Glutamatergic neuron (in vitro differentiated cells): ENCODE measurements at regions not wholly inside any gene's neighbourhood (a gene's known extent, or its start where the extent isn't known, plus 50 kb on each side); places are given as distances from the start of the nearest gene placed in this dataset.
"Not testable (repeated sequence)": the region's sequence is repeated elsewhere in the genome, so short reads cannot be mapped to it uniquely, and the experiment has no call there.

Experiments used
- DNase-seq: peaks from one replicate; pipeline ENCODE4 v3.0.0; 2022
- H3K27ac Mint-ChIP-seq: one replicate; pipeline ENCODE4 v1.8.0; 2020; ENCODE audit warnings: mild to moderate bottlenecking, mixed read lengths, inconsistent platforms; ENCODE audit not compliant: unreplicated experiment
- H3K27me3 Mint-ChIP-seq: one replicate; pipeline ENCODE4 v1.8.0; 2020; ENCODE audit warnings: mild to moderate bottlenecking, moderate library complexity, mixed read lengths, inconsistent platforms; ENCODE audit not compliant: unreplicated experiment
- H3K36me3 Mint-ChIP-seq: one replicate; pipeline ENCODE4 v1.8.0; 2020; ENCODE audit warnings: mild to moderate bottlenecking, mixed read lengths, inconsistent platforms; ENCODE audit not compliant: unreplicated experiment
- H3K4me1 Mint-ChIP-seq: one replicate; pipeline ENCODE4 v1.8.0; 2020; ENCODE audit warnings: mild to moderate bottlenecking, low read depth, mixed read lengths, inconsistent platforms; ENCODE audit not compliant: unreplicated experiment
- H3K4me3 Mint-ChIP-seq: one replicate; pipeline ENCODE4 v1.8.0; 2020; ENCODE audit warnings: mild to moderate bottlenecking, mixed read lengths, inconsistent platforms; ENCODE audit not compliant: unreplicated experiment
- H3K9me3 Mint-ChIP-seq: one replicate; pipeline ENCODE4 v1.8.0; 2020; ENCODE audit warnings: mild to moderate bottlenecking, moderate library complexity, mixed read lengths, inconsistent platforms; ENCODE audit not compliant: unreplicated experiment
- TF ChIP-seq, protein P1 (sequence below): fragments of 200-600 bp; sonication (generic); IDR thresholded peaks from one replicate; pipeline ENCODE4 v1.5.0; 2021; ENCODE audit not compliant: partially characterized antibody, unreplicated experiment

GRCh38 chr7:115217373-115217772 lies 295.5 kb downstream of the MDFIC start:
- Mint-ChIP-seq H3K4me3 (no peak overlapping the region), H3K27ac (no peak overlapping the region), H3K9me3 (no peaks in the 10 kb centered on the region), H3K27me3 (peaks cover 6% of the 10 kb centered on the region), H3K4me1 (no peaks in the 10 kb centered on the region), H3K36me3 (no peaks in the 10 kb centered on the region)
- TF ChIP-seq, protein P1, sequence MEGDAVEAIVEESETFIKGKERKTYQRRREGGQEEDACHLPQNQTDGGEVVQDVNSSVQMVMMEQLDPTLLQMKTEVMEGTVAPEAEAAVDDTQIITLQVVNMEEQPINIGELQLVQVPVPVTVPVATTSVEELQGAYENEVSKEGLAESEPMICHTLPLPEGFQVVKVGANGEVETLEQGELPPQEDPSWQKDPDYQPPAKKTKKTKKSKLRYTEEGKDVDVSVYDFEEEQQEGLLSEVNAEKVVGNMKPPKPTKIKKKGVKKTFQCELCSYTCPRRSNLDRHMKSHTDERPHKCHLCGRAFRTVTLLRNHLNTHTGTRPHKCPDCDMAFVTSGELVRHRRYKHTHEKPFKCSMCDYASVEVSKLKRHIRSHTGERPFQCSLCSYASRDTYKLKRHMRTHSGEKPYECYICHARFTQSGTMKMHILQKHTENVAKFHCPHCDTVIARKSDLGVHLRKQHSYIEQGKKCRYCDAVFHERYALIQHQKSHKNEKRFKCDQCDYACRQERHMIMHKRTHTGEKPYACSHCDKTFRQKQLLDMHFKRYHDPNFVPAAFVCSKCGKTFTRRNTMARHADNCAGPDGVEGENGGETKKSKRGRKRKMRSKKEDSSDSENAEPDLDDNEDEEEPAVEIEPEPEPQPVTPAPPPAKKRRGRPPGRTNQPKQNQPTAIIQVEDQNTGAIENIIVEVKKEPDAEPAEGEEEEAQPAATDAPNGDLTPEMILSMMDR = no peak
- DNase-seq = no peak

- H3K4me1 Mint-ChIP-seq = no peaks in the 10 kb centered on the region
- H3K27me3 Mint-ChIP-seq = peaks cover 5% of the 10 kb centered on the region
- H3K27ac Mint-ChIP-seq = no peak overlapping the region
- TF ChIP-seq, protein P1 = no peak
- H3K9me3 Mint-ChIP-seq = no peaks in the 10 kb centered on the region
- no peak overlapping the region for H3K4me3 Mint-ChIP-seq
- no peaks in the 10 kb centered on the region for H3K36me3 Mint-ChIP-seq
- no peak for DNase-seq
These were observed 294.8 kb downstream of the MDFIC start for GRCh38 chr7:115216652-115217051.

DNA sequence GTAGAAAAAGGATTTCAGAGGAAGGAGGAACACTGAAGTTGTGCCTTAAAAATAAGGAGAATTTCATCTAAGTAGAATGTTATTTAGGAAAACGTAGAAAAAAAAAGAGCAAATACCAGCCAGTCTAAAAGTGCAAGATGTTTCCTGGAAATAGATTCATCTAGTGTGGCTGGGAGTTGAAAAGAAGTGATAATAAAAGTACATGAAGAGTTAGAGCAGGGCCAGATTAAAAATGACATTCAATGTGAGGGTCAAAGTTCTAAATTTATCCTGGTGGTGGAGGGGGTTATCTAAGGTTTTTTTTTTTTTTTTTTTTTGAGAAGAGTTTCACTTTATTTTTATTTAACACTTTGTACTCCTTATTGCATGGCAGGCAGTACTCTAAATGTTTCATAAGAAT lies 289.3 kb downstream of the MDFIC start:
- TF ChIP-seq, protein P1 = no peak
- DNase-seq = no peak
- H3K36me3 Mint-ChIP-seq = peaks cover 5% of the 10 kb centered on the region
- H3K27me3 Mint-ChIP-seq = peaks cover 5% of the 10 kb centered on the region
- H3K4me3 Mint-ChIP-seq = no peak overlapping the region
- no peaks in the 10 kb centered on the region for H3K4me1 Mint-ChIP-seq
- H3K27ac Mint-ChIP-seq = no peak overlapping the region
- peaks cover 4% of the 10 kb centered on the region for H3K9me3 Mint-ChIP-seq

DNA sequence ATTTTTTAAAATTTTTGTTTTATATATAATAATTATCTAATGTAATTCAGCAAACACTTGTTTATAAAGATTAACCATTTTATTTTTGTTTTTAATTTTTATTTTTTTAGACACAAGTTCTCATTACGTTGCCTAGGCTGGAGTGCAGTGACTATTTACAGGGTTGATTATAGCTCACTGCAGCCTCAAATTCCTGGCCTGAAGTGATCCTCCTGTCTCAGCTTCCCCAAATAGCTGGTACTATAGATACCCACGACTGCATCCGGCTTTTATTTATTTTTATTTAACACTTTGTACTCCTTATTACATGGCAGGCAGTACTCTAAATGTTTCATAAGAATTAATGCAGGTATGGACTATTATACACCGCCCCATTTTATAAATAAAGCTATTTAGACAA lies 288.7 kb downstream of the MDFIC start:
- no peak overlapping the region for H3K4me3 Mint-ChIP-seq
- H3K27me3 Mint-ChIP-seq = peaks cover 6% of the 10 kb centered on the region
- no peak overlapping the region for H3K27ac Mint-ChIP-seq

GRCh38 chr7:115208710-115209560 lies 287.0 kb downstream of the MDFIC start:
- Mint-ChIP-seq H3K4me3 (no peak overlapping the region), H3K27me3 (peaks cover 6% of the 10 kb centered on the region), H3K27ac (no peak overlapping the region), H3K36me3 (peaks cover 5% of the 10 kb centered on the region), H3K4me1 (no peaks in the 10 kb centered on the region), H3K9me3 (peaks cover 6% of the 10 kb centered on the region)
- DNase-seq = no peak
- TF ChIP-seq, protein P1 = no peak

More for the DNA sequence above, 288.7 kb downstream of the MDFIC start:
- TF ChIP-seq, protein P1 = no peak
- Mint-ChIP-seq H3K4me1 (no peaks in the 10 kb centered on the region), H3K9me3 (peaks cover 6% of the 10 kb centered on the region), H3K36me3 (peaks cover 5% of the 10 kb centered on the region)
- no peak for DNase-seq

- not testable (repeated sequence) for H3K4me1 Mint-ChIP-seq, DNase-seq, H3K36me3 Mint-ChIP-seq, H3K4me3 Mint-ChIP-seq, H3K27me3 Mint-ChIP-seq, H3K27ac Mint-ChIP-seq, H3K9me3 Mint-ChIP-seq
These were observed 284.5 kb downstream of the MDFIC start for GRCh38 chr7:115206374-115206773.
